ENCODE measurements at regions not wholly inside any gene's neighbourhood (a gene's known extent, or its start where the extent isn't known, plus 50 kb on each side); places are given as distances from the start of the nearest gene placed in this dataset.

- TF ChIP-seq POLR2A (IDR thresholded peaks at IDR 0.05) = no peak
- TF ChIP-seq CTCF (IDR thresholded peaks at IDR 0.05) = no peak
- no peak for TF ChIP-seq POLR2AphosphoS5 (IDR thresholded peaks at IDR 0.05)
These were observed 65.9 kb upstream of the NEBL start for GRCh38 chr10:20963056-20963455.

Data from breast epithelium (tissue), 3 donors.